Duodenal mucosa (tissue), 2 donors: ENCODE measurements at regions not wholly inside any gene's neighbourhood (a gene's known extent, or its start where the extent isn't known, plus 50 kb on each side); places are given as distances from the start of the nearest gene placed in this dataset.

ENCODE experiments used
- H3K27ac ChIP-seq: one replicate; pipeline ENCODE4 v1.7.0; 2013; ENCODE audit warnings: low read depth, low read length
- H3K27me3 ChIP-seq, 2 donors: one replicate each; pipeline ENCODE4 v1.7.0; 2013; ENCODE audit warnings: low read length in 2 of 2, control low read depth in 1 of 2; ENCODE audit not compliant: insufficient read depth in 2 of 2, control insufficient read depth in 1 of 2
- H3K36me3 ChIP-seq, 2 donors: one replicate each; pipeline ENCODE4 v1.7.0; 2013; ENCODE audit warnings: low read length in 2 of 2, control low read depth in 1 of 2; ENCODE audit not compliant: insufficient read depth in 2 of 2, control insufficient read depth in 1 of 2
- H3K4me1 ChIP-seq, 2 donors: one replicate each; pipeline ENCODE4 v1.7.0; 2013; ENCODE audit warnings: low read length in 2 of 2, control low read depth in 1 of 2; ENCODE audit not compliant: insufficient read depth in 2 of 2, control insufficient read depth in 1 of 2
- H3K4me3 ChIP-seq, 2 donors: one replicate each; pipeline ENCODE4 v1.7.0; 2013; ENCODE audit warnings: low read length in 2 of 2, low read depth in 1 of 2
- H3K9ac ChIP-seq, 2 donors: one replicate each; pipeline ENCODE4 v1.7.0; 2013; ENCODE audit warnings: low read length in 2 of 2, low read depth in 1 of 2
- H3K9me3 ChIP-seq, 2 donors: one replicate each; pipeline ENCODE4 v1.7.0; 2013; ENCODE audit warnings: low read length in 2 of 2, control low read depth in 1 of 2; ENCODE audit not compliant: control insufficient read depth in 1 of 2

DNA sequence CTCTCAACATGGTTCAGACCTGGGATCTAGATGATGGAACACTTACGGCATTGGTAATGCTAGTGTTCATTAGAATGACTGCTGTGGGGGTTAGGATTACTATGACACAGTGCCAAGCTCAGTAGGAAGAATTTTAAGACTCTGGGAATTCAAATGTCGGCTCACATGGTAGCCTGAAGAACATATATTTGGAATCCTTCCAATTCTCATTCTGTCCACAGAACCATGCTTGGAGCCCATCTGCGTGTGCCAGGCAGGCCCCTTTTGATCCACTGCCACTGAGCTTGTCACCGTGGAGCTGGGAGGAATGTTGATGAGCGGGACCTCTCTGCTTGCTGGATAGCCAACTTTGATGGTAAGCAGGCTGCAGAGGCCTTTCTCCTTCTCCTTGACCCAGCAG lies 322.0 kb upstream of the SOX11 start:
- H3K27ac ChIP-seq: no peak overlapping the region
- H3K4me3 ChIP-seq: no peak overlapping the region
- no peaks in the 10 kb centered on the region for H3K9me3 ChIP-seq
- H3K9ac ChIP-seq: no peak overlapping the region
- no peaks in the 10 kb centered on the region for H3K27me3 ChIP-seq
- no peaks in the 10 kb centered on the region for H3K36me3 ChIP-seq
- no peaks in the 10 kb centered on the region for H3K4me1 ChIP-seq

DNA sequence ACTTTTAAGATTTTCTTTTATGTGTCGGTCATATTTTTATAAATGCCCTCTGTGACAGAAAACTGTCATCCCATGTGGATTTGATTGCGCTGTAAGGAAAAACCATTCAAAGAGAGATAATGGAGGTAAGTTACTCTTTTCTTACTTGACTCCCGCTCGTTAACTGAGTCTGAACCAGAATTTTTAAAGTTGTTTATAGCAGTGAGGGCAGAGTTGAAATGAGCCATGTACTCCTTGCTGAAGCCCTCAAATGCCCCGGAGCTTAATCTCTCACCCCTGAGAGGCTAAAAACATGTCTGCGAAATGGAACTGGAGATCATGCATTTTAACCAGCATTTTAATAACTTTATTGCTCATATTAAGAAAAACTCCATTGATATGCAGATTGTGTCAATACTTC lies 320.0 kb upstream of the SOX11 start:
- Histone ChIP-seq H3K9ac (no peak overlapping the region), H3K27me3 (no peaks in the 10 kb centered on the region), H3K9me3 (peaks cover 0 to 2% of the 10 kb centered on the region in 2 donors), H3K4me1 (no peaks in the 10 kb centered on the region), H3K4me3 (no peak overlapping the region), H3K36me3 (no peaks in the 10 kb centered on the region), H3K27ac (no peak overlapping the region)

DNA sequence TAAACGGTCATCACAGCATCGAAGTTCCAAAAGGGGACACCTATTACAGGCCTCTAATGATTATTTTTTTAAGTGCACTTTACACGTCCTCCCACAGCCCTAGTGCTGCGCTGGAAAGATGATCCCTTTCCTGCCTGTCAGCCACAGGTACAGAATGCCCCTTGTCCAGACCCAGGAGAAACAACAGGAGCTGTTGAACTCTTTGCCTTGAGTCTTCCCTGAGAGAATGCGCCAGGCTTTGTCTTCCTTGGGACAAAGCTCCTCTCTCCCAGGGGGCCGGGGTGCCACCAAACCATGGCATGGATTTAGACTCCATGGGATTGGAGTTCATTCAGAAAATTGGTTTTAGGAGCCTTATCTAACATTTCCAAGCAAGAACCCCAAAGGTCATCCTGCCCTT lies 319.0 kb upstream of the SOX11 start:
- Histone ChIP-seq H3K27ac (no peak overlapping the region), H3K9ac (no peak overlapping the region), H3K27me3 (no peaks in the 10 kb centered on the region), H3K36me3 (no peaks in the 10 kb centered on the region), H3K4me1 (no peaks in the 10 kb centered on the region), H3K9me3 (peaks cover 3% of the 10 kb centered on the region in 2 donors), H3K4me3 (no peak overlapping the region)

- H3K27ac ChIP-seq: no peak overlapping the region
- no peaks in the 10 kb centered on the region for H3K4me1 ChIP-seq
These were observed 317.4 kb upstream of the SOX11 start for GRCh38 chr2:5374762-5375161.

GRCh38 chr2:5377323-5377722 lies 314.9 kb upstream of the SOX11 start:
- no peaks in the 10 kb centered on the region for H3K36me3 ChIP-seq
- H3K4me1 ChIP-seq: no peaks in the 10 kb centered on the region
- peaks cover 4 to 6% of the 10 kb centered on the region in 2 donors for H3K9me3 ChIP-seq

More at GRCh38 chr2:5374762-5375161, 317.4 kb upstream of the SOX11 start:
- H3K9ac ChIP-seq: no peak overlapping the region
- no peak overlapping the region for H3K4me3 ChIP-seq
- peaks cover 3 to 4% of the 10 kb centered on the region in 2 donors for H3K9me3 ChIP-seq
- H3K27me3 ChIP-seq: no peaks in the 10 kb centered on the region
- no peaks in the 10 kb centered on the region for H3K36me3 ChIP-seq

DNA sequence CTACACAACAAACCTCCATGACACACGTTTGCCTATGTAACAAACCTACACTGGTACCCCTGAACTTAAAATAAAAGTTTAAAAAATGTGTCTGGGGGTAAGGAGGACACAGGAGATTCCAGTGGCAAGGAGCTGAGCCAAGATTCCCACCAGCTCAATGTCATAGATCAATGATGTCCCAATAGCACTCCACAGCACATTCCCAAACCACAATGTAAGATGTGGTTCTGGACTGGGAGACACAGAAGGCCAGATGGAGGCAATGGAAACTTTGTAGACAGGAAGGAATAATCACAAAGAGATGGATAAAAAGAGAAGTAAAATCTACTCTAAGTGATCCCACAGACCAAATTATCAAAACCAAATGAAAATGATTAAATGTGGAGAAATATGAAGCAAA lies 312.4 kb upstream of the SOX11 start:
- Histone ChIP-seq H3K9me3 (peaks cover 4 to 7% of the 10 kb centered on the region in 2 donors), H3K36me3 (no peaks in the 10 kb centered on the region), H3K27ac (no peak overlapping the region), H3K4me3 (no peak overlapping the region), H3K4me1 (no peaks in the 10 kb centered on the region), H3K27me3 (no peaks in the 10 kb centered on the region), H3K9ac (no peak overlapping the region)

More at GRCh38 chr2:5377323-5377722, 314.9 kb upstream of the SOX11 start:
- Histone ChIP-seq H3K4me3 (no peak overlapping the region), H3K27ac (no peak overlapping the region), H3K9ac (no peak overlapping the region), H3K27me3 (no peaks in the 10 kb centered on the region)

GRCh38 chr2:5385596-5385995 lies 306.6 kb upstream of the SOX11 start:
- peaks cover 0 to 14% of the 10 kb centered on the region in 2 donors for H3K9me3 ChIP-seq
- no peaks in the 10 kb centered on the region for H3K27me3 ChIP-seq
- H3K4me3 ChIP-seq: no peak overlapping the region
- H3K36me3 ChIP-seq: no peaks in the 10 kb centered on the region
- H3K9ac ChIP-seq: no peak overlapping the region
- no peak overlapping the region for H3K27ac ChIP-seq
- H3K4me1 ChIP-seq: no peaks in the 10 kb centered on the region

GRCh38 chr2:5387406-5387805 lies 304.8 kb upstream of the SOX11 start:
- H3K36me3 ChIP-seq: no peaks in the 10 kb centered on the region
- no peaks in the 10 kb centered on the region for H3K27me3 ChIP-seq
- H3K4me1 ChIP-seq: no peaks in the 10 kb centered on the region
- H3K9ac ChIP-seq: no peak overlapping the region
- H3K4me3 ChIP-seq: no peak overlapping the region
- H3K9me3 ChIP-seq: peaks cover 0 to 10% of the 10 kb centered on the region in 2 donors
- no peak overlapping the region for H3K27ac ChIP-seq

GRCh38 chr2:5389740-5390139 lies 302.4 kb upstream of the SOX11 start:
- no peak overlapping the region for H3K4me3 ChIP-seq
- no peak overlapping the region for H3K27ac ChIP-seq
- H3K4me1 ChIP-seq: no peaks in the 10 kb centered on the region
- no peaks in the 10 kb centered on the region for H3K36me3 ChIP-seq
- no peaks in the 10 kb centered on the region for H3K27me3 ChIP-seq
- H3K9ac ChIP-seq: no peak overlapping the region
- H3K9me3 ChIP-seq: peaks cover 0 to 10% of the 10 kb centered on the region in 2 donors

DNA sequence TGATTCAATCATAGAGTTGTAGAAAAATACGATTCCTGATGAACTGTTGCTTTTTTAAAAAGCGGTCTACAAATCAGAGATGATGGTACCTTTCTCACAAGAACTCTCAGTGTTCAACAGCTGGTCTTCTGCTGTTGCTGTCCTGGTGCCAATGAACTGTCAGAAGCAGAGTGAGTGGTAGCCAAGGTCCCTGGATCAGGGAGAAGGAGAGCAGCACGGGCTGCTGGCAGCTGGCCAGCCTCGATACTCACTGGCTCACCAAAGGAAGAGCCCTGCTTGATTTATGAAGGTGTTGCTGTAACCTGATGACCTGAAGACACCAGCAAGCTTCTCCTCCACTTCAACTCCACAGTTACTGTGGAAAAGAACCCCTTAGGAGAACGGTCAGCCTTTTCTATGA lies 300.8 kb upstream of the SOX11 start:
- Histone ChIP-seq H3K4me3 (no peak overlapping the region), H3K9ac (no peak overlapping the region), H3K36me3 (no peaks in the 10 kb centered on the region), H3K9me3 (peaks cover 0 to 14% of the 10 kb centered on the region in 2 donors), H3K4me1 (no peaks in the 10 kb centered on the region), H3K27me3 (no peaks in the 10 kb centered on the region), H3K27ac (no peak overlapping the region)

GRCh38 chr2:5392658-5393057 lies 299.5 kb upstream of the SOX11 start:
- Histone ChIP-seq H3K4me3 (no peak overlapping the region), H3K4me1 (no peaks in the 10 kb centered on the region), H3K27me3 (no peaks in the 10 kb centered on the region), H3K36me3 (no peaks in the 10 kb centered on the region), H3K9me3 (peaks cover 0 to 14% of the 10 kb centered on the region in 2 donors), H3K9ac (no peak overlapping the region), H3K27ac (no peak overlapping the region)
